Natural killer cell (primary cell): ENCODE measurements at regions not wholly inside any gene's neighbourhood (a gene's known extent, or its start where the extent isn't known, plus 50 kb on each side); places are given as distances from the start of the nearest gene placed in this dataset.
A peak's percentile ranks its signal among the peaks of the same experiment; 100 is the strongest.

Experiments used
- ATAC-seq, 3 donors: fragments of 150-1000 bp in 2 of 3; fragments of 200-7000 bp in 1 of 3; cut with Tn5 transposase; 1 replicate in 1 of 3; 2 replicates in 2 of 3; pipeline ENCODE4 v1.10.0; 2021; ENCODE audit warnings: mild to moderate bottlenecking in 2 of 3, moderate library complexity in 2 of 3
- DNase-seq, 2 donors: peaks; one replicate each; pipeline versions ENCODE4 v3.0.0 to v3.0.0-alpha.2; 2013 to 2021; ENCODE audit warnings: mixed read lengths in 1 of 2
- H3K27ac ChIP-seq: one replicate; pipeline ENCODE4 v1.5.1; 2013; ENCODE audit warnings: mild to moderate bottlenecking, low read length
- H3K27me3 ChIP-seq: one replicate; pipeline ENCODE4 v1.6.1; 2013; ENCODE audit warnings: low read length; ENCODE audit not compliant: control insufficient read depth, insufficient read depth
- H3K36me3 ChIP-seq: one replicate; pipeline ENCODE4 v1.6.1; 2013; ENCODE audit warnings: low read length; ENCODE audit not compliant: control insufficient read depth, insufficient read depth
- H3K4me1 ChIP-seq: one replicate; pipeline ENCODE4 v1.6.1; 2013; ENCODE audit warnings: low read length; ENCODE audit not compliant: control insufficient read depth, insufficient read depth
- H3K4me3 ChIP-seq: one replicate; pipeline ENCODE4 v1.5.1; 2013; ENCODE audit warnings: low read length
- H3K9me3 ChIP-seq: one replicate; pipeline ENCODE4 v1.6.1; 2013; ENCODE audit warnings: low read length; ENCODE audit not compliant: control insufficient read depth, insufficient read depth
- H3K27ac Mint-ChIP-seq, 2 donors: one replicate each; pipeline ENCODE4 v1.8.0; 2022; ENCODE audit warnings: mild to moderate bottlenecking in 2 of 2, mixed read lengths in 2 of 2, moderate library complexity in 1 of 2
- H3K27me3 Mint-ChIP-seq, 2 donors: one replicate each; pipeline ENCODE4 v1.8.0; 2022; ENCODE audit warnings: low read depth in 2 of 2, mixed read lengths in 2 of 2
- H3K36me3 Mint-ChIP-seq: one replicate; pipeline ENCODE4 v1.8.0; 2022; ENCODE audit warnings: mixed read lengths
- H3K4me1 Mint-ChIP-seq, 2 donors: one replicate each; pipeline ENCODE4 v1.8.0; 2022; ENCODE audit warnings: mixed read lengths in 2 of 2
- H3K4me3 Mint-ChIP-seq: one replicate; pipeline ENCODE4 v1.8.0; 2022; ENCODE audit warnings: mild to moderate bottlenecking, moderate library complexity, mixed read lengths
- H3K9me3 Mint-ChIP-seq, 2 donors: one replicate each; pipeline ENCODE4 v1.8.0; 2022; ENCODE audit warnings: mixed read lengths in 2 of 2
- WGBS: methylation state at CpG from one replicate; pipeline ENCODE4 v1.1.7; 2013; ENCODE audit warnings: missing lambda C conversion rate; ENCODE audit not compliant: insufficient coverage; 5-methylcytosine and 5-hydroxymethylcytosine counted together
- intact Hi-C: fragments of 100-400 bp; cut with micrococcal nuclease; formaldehyde crosslinking; loops from one replicate; pipeline ENCODE4 v1.14.2; 2022
- TF ChIP-seq, protein P1 (sequence below): fragments of 200-600 bp; IDR thresholded peaks from one replicate; pipeline ENCODE4 v1.8.0; 2022; ENCODE audit warnings: antibody characterized with exemption

DNA sequence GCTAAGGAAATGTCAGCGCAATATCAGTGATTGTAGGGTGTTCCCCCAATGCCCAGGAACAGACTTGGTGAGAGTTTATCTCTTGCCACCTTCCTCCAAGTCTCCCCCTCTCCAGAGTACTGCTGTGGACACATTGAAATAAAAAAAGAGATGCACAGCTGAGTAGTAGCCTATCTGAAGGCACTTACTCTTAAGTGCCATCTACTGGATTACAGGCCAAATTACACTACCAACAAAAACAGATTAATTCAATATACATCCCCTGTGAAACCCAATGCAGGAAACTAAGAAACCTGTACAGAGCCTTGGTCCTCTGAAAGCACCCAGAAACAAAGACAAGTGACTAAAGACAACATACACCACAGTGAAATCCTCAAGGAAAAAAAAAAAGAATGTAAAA, 460.3 kb downstream of the ZIC3 start:
- intact Hi-C loops = no loop called here
- WGBS = 67% methylated on average over 1 of the region's 1 CpG
- Mint-ChIP-seq H3K9me3 (no peaks in the 10 kb centered on the region), H3K27ac (no peak overlapping the region), H3K36me3 (no peaks in the 10 kb centered on the region), H3K4me1 (no peaks in the 10 kb centered on the region), H3K4me3 (no peak overlapping the region), H3K27me3 (peaks cover 0 to 20% of the 10 kb centered on the region in 2 donors)
- Histone ChIP-seq H3K36me3 (no peaks in the 10 kb centered on the region), H3K4me1 (no peaks in the 10 kb centered on the region), H3K9me3 (no peaks in the 10 kb centered on the region), H3K27ac (no peak overlapping the region), H3K27me3 (no peaks in the 10 kb centered on the region), H3K4me3 (no peak overlapping the region)
- TF ChIP-seq, protein P1, sequence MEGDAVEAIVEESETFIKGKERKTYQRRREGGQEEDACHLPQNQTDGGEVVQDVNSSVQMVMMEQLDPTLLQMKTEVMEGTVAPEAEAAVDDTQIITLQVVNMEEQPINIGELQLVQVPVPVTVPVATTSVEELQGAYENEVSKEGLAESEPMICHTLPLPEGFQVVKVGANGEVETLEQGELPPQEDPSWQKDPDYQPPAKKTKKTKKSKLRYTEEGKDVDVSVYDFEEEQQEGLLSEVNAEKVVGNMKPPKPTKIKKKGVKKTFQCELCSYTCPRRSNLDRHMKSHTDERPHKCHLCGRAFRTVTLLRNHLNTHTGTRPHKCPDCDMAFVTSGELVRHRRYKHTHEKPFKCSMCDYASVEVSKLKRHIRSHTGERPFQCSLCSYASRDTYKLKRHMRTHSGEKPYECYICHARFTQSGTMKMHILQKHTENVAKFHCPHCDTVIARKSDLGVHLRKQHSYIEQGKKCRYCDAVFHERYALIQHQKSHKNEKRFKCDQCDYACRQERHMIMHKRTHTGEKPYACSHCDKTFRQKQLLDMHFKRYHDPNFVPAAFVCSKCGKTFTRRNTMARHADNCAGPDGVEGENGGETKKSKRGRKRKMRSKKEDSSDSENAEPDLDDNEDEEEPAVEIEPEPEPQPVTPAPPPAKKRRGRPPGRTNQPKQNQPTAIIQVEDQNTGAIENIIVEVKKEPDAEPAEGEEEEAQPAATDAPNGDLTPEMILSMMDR = no peak
- DNase-seq (no peak), ATAC-seq (peak in 1 of 3 donors; percentile 38)

DNA sequence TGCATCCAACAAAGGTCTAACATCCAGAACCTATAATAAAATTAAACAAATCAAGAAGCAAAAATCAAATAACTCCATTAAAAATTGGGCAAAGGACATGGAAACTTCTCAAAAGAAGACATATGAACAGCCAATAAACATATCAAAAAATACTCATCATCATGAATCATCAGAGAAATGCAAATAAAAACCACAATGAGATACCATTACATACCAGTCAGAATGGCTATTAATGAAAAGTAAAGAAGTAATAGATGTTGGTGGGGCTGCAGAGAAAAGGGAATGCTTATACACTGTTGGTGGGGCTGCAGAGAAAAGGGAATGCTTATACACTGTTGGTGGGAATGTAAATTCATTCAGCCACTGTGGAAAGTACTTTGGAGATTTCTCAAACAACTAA, 465.8 kb downstream of the ZIC3 start:
- no peak overlapping the region for H3K27ac Mint-ChIP-seq
- H3K4me3 ChIP-seq = no peak overlapping the region
- no peak overlapping the region for H3K4me3 Mint-ChIP-seq
- H3K36me3 Mint-ChIP-seq = no peaks in the 10 kb centered on the region
- no peaks in the 10 kb centered on the region for H3K36me3 ChIP-seq
- no peaks in the 10 kb centered on the region for H3K27me3 ChIP-seq
- no peaks in the 10 kb centered on the region for H3K4me1 Mint-ChIP-seq
- TF ChIP-seq, protein P1 = no peak
- no peaks in the 10 kb centered on the region for H3K4me1 ChIP-seq
- H3K27me3 Mint-ChIP-seq = peaks cover 0 to 20% of the 10 kb centered on the region in 2 donors
- DNase-seq = no peak
- no peak for ATAC-seq
- H3K27ac ChIP-seq = no peak overlapping the region
- H3K9me3 Mint-ChIP-seq = no peaks in the 10 kb centered on the region
- H3K9me3 ChIP-seq = no peaks in the 10 kb centered on the region
- intact Hi-C loops = no loop called here

DNA sequence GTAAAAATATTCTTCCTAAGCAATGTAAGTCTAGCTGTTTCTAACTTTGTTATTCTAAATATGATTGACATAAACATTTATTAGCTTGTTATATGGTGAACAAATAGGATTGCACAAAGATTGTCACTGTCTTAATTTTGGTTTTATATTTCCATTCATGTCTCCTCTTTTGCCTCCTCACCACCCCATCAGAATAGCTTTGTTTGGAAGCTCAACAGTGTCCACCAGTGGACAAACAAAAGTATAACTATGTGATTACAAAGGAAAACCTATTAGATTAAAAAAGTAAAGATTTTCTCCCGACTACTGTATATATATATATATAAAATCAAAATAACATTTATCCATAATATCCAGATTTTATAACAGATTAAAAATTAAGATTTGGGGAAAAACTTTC, 468.2 kb downstream of the ZIC3 start:
- no peaks in the 10 kb centered on the region for H3K27me3 ChIP-seq
- no peaks in the 10 kb centered on the region for H3K9me3 ChIP-seq
- H3K4me3 ChIP-seq = no peak overlapping the region
- H3K36me3 Mint-ChIP-seq = no peaks in the 10 kb centered on the region
- ATAC-seq (no peak), DNase-seq (no peak)
- no peak overlapping the region for H3K4me3 Mint-ChIP-seq
- intact Hi-C loops = no loop called here
- TF ChIP-seq, protein P1 = no peak
- no CpG with 5 or more reads among the region's 1 CpG for WGBS
- H3K27ac Mint-ChIP-seq = no peak overlapping the region
- no peaks in the 10 kb centered on the region for H3K4me1 Mint-ChIP-seq
- H3K9me3 Mint-ChIP-seq = peaks cover 0 to 3% of the 10 kb centered on the region in 2 donors
- no peaks in the 10 kb centered on the region for H3K4me1 ChIP-seq
- H3K27me3 Mint-ChIP-seq = peaks cover 0 to 27% of the 10 kb centered on the region in 2 donors
- no peak overlapping the region for H3K27ac ChIP-seq
- H3K36me3 ChIP-seq = no peaks in the 10 kb centered on the region

DNA sequence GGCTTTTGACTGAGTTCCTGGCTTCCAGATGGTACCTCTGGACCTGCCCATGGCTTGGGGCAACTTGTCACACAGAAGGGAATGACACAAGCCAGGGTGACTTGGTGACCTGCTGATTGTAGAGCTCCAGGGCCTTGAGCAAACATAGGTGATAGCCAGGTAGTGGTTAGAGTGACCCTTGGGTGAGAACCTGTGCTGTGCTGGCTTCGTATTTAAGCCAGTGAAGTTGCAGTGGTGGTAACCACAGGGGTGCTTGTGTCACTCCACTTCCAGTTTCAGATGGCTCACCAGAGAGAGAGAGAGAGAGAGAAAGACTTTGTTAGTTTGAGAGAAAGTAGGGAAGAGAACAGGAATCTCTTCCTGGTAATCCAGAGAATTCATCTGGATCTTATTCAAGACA, 471.6 kb downstream of the ZIC3 start:
- DNase-seq = no peak
- ATAC-seq = no peak
- Mint-ChIP-seq H3K36me3 (peaks cover 9% of the 10 kb centered on the region), H3K27ac (no peak overlapping the region), H3K4me1 (no peaks in the 10 kb centered on the region), H3K27me3 (peaks cover 0 to 17% of the 10 kb centered on the region in 2 donors), H3K4me3 (no peak overlapping the region), H3K9me3 (peaks cover 2 to 11% of the 10 kb centered on the region in 2 donors)
- 60% methylated on average over 1 of the region's 1 CpG for WGBS
- no peaks in the 10 kb centered on the region for H3K9me3 ChIP-seq
- H3K27me3 ChIP-seq = no peaks in the 10 kb centered on the region
- no peak overlapping the region for H3K27ac ChIP-seq
- intact Hi-C loops = no loop called here
- no peak overlapping the region for H3K4me3 ChIP-seq
- TF ChIP-seq, protein P1 = no peak
- H3K36me3 ChIP-seq = no peaks in the 10 kb centered on the region
- H3K4me1 ChIP-seq = no peaks in the 10 kb centered on the region
